ENCODE measurements at regions not wholly inside any gene's neighbourhood (a gene's known extent, or its start where the extent isn't known, plus 50 kb on each side); places are given as distances from the start of the nearest gene placed in this dataset.

- TF ChIP-seq PHF20 (IDR thresholded peaks at IDR 0.05; ENCODE audit: partially characterized antibody) (no peak), SRSF9 (IDR thresholded peaks at IDR 0.05; ENCODE audit: borderline replicate concordance, low read depth, low read length) (no peak), ZC3H11A (IDR thresholded peaks at IDR 0.05; ENCODE audit: low read depth, low read length) (no peak)
These were observed 122.9 kb upstream of the GRIA4 start for GRCh38 chr11:105486929-105487328.
